Head of caudate nucleus (tissue), 42 donors: ENCODE measurements at regions not wholly inside any gene's neighbourhood (a gene's known extent, or its start where the extent isn't known, plus 50 kb on each side); places are given as distances from the start of the nearest gene placed in this dataset.
A peak's percentile ranks its signal among the peaks of the same experiment; 100 is the strongest.
"Not testable (repeated sequence)": the region's sequence is repeated elsewhere in the genome, so short reads cannot be mapped to it uniquely, and the experiment has no call there.

ENCODE experiments used
- DNase-seq, 42 donors: peaks; one replicate each; pipeline versions ENCODE4 v3.0.0 to v3.0.0-alpha.2; 2020 to 2021; ENCODE audit warnings: mixed read lengths in 7 of 42
- intact Hi-C: fragments of 100-400 bp; cut with DNase I; formaldehyde crosslinking; loops from one replicate; pipeline ENCODE4 v1.15.0; 2022

DNA sequence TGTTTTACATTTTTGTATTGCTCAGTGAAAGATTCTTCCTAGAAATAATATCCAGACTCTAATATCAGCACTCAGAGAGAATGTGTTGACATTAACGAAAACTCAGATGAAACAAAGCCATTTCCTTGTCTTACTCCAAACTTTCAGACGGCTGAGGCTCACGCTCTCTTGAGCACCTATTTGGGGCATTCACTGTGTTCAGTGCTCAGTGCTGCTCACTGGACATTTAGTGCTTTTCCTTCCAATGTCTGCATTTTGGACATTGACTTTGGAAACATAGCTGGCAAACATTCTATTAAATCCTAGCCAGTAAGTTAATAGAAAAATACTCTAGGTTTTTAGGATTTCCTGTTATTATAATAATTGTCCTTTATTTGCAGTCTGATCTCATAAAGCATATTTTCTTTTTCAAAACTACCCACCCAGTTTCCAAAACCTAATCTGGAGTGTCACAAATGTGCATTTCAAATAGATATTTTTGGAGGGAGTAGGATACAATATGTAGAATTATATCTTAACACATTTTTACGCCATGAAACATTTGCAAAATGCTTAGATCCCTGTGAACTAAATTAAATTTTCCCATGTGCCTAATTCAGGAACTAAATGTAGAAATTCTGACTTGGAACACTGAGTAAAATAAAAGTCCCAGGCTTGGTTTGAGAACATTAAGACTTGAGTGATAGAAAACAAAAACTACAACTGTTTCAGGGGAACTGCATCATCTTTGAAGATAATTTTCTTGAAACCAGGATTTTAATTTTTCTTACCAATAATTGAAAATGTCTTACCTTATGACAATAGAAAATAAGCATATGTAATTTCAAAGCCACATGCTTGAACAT lies 91.7 kb upstream of the B3GAT2 start:
- intact Hi-C loops, result no loop called here
- DNase-seq, result no peak

DNA sequence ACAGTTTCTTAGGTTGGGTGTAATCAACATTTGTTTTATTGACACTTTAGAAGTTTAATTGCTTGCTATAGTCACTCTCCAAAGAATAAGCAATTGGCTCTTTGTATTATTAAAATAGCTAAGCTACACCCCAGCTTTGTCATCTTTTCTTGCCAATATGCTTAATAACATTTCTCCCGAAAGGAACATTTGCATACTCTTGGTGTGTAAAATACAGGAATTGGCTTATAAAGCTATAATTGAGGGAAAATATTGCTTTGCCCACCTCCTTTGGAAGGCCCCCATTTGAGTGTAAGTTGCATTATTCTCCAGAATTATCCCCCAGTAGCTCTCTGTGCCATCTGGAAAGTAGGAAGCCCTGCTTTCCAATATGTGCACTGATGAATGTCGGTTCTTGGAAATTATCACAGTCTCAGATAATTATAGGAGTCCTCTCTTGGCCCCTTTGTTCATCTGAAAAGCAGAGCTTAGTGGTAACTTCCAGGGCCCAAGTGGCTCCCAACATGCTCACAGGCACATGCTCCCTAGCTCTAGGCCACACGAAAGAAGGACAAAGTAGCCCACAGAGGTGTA lies 92.4 kb upstream of the B3GAT2 start:
- intact Hi-C loops, result no loop called here
- no peak for DNase-seq

DNA sequence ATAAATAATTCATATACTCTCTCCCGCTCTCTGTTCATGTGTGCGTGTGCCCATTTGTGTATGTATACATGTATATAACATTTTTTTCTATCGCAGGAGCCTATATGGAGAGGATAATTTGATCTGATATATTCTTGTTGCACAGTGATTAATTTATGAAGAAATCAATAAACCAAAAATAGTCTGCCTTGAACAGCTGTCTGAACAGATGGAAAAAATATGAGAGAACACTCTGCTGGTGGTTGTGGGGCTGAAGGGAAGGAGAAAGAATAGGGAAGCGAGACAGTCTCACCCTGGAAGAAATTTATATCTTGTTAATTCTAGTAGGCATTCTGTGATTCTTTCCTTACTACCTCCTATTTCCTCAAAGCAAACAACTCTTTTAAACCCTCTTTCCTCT lies 96.6 kb upstream of the B3GAT2 start:
- no peak for DNase-seq
- intact Hi-C loops, result no loop called here

DNA sequence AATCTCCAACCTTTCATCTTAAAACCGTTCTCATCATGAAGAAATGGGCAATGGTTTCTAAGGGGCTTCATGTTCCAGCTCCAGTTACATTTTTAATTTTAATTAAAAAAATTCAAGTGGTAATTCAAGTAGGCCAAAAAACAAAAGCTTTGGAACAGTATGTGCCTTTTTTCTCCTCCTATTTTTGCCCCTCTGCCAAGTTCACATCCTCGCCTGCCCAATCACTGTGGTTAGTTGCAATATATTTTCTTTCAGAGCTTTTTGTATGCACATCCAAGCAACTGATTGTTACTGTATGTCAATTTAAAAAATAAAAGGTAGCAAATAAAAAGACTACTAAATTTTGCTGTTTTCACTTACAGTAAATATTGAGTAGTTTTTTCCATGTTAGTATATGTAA lies 99.8 kb upstream of the B3GAT2 start:
- no peak for DNase-seq
- intact Hi-C loops, result no loop called here

DNA sequence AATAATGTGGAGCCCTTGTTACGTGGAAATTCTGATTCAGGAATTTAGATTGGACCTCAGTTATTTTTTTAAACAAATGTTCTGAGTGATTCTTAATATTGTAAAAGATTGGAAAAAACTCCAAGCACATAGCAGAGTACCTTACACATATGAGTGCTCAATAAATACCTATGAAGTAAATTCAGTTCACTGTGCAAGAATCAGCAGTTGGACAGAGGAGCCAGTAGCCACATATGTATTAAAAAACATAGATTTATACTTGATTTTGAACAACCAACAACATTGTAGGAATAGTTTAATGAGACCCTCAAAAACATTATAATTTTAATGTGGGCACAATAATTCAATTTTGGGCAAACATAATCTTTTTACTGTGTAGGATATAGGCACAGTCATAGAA lies 109.3 kb upstream of the B3GAT2 start:
- DNase-seq, result no peak
- intact Hi-C loops, result no loop called here

DNA sequence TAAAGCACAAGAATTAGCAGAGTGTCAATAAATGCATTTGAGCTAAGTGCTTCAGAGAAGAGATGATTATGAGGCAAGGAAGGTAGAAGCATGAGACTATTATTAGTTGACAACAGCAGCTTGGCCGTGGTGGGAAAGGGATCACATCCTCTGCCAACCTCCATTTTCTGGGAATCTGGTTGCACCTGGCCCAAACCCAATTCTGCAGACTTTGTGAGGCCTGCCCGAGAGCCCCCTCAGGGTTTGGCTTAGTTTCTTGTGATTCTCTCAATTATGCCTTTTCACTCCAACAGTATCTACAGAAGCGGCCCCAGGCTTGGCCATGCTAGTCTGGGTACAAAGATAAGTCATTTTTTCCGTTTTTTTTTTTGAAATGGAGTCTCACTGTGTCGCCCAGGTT lies 111.0 kb upstream of the B3GAT2 start:
- intact Hi-C loops, result no loop called here
- peak in 1 of 42 donors; percentile 12 for DNase-seq

DNA sequence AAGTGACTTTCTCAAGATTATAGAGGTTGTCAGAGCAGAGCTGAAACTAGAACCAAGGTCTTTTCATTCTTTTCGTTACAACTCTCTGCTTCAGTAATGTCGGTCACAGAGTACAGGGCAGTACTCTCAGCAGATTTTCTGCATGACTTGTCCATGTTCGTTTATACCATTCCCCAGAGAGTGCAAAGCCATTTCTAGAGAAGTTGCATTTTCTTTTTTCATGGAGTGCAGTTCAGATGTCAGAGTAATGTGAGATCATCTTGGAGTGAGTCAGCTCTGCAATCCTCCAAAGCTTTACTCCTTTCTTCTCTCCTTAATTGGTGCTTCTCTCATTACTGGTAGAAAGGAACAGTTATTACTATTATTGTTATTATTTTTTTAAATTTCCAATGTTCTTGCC lies 115.6 kb upstream of the B3GAT2 start:
- intact Hi-C loops, result no loop called here
- DNase-seq, result no peak

DNA sequence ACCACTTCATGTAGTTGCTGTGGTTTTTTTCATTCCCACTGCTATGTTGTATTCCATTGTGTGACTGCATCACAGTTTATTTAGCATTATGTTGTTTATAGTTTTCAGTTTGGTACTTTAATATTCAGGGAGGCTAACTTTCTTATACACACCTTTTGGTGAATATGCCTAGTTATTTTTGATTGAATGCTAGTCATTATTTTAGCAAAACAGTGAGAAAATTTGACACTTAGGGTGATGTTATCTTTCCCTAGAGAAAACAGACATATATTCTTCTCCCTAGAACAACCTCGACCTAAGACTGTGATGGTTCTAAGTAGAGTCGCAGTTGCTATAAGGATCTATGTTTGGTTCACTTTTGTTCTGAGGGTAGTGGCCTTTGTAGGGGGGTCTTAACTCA lies 120.8 kb upstream of the B3GAT2 start:
- no peak for DNase-seq
- intact Hi-C loops, result no loop called here

DNA sequence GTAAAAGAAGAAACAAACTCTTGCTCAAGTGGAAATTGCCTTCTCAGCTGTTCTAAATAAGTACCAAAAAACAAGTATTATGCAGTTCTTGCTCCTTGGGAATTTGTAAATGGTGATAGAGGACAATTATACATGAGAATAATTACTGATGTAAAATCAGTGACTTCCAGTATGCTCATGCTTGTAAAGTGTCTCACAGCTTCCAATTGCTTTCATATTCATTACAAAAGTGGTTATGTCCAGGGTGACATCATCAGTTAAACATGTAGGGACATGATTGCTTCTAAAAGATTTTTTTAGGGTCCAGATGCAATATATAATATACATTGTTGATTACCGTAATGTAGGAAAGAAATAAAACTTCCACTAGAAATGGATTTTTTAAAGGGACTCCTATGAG lies 122.8 kb upstream of the B3GAT2 start:
- intact Hi-C loops, result no loop called here
- DNase-seq, result no peak

DNA sequence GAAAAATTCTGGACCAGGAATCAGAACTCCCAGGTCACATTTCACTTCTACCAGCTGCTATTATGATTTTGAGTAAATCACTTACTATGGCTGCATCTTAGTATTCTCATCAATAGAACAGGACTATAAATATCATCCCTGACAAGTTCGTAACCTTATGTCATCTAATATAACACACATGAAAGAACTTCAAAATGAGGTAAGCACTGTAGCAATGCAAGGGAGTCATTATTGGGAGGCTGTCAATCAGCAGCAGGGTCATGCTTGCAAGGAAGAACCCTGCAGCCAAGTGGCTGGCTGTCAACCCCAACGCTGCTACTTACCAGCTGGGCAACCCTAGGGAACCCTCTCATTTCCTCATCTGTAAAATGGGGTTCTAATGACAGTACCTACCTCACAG lies 123.3 kb upstream of the B3GAT2 start:
- intact Hi-C loops, result no loop called here
- DNase-seq, result no peak

DNA sequence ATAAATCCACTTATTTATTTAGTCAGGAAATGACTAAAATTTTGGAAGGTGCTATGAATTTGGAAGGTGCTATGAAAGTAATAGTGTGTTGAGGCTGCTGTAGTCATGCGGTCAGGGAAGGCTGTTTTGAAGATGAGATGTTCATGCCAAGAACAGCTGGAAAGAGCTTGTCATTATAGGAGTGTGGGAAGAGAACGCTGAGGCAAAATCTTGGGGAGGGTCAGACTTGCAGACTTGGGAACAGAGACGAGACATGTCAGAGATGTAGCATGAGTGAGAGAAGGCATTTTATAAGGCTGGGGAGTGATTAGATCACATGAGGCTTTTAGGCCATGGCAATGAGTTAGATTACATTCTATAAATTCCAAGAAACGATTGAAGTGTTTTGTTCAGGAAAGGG lies 124.0 kb upstream of the B3GAT2 start:
- intact Hi-C loops, result no loop called here

DNA sequence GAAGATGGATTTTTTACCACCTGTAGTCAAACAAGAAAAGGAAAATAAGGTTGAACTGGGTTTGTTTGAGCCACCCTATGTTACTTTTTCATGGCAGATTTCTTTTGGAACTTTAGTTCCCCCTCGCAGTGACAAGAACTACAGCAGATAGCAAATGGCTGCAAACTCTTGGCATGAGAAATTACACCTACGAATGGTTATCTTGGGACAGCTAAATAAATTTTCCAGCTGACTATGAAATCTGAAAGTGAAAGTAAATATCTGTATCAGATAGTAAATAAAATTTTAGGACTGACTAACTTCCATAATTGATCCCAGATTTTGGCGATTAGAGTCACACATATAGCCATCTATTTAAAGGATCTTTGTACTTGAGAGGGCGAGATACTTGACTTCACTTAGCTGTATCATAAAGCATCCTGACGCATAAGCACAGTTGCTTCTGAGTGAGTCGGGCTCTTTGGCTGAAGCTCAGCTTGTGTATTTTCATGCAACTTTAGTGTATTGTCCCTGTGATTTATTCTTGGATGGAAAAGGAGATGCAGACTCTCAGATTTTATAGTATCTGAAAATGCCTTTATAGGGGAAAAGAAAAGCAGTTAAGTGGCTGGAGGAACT lies 125.3 kb upstream of the B3GAT2 start:
- DNase-seq, result no peak
- intact Hi-C loops, result no loop called here

More for the DNA sequence above, 124.0 kb upstream of the B3GAT2 start:
- no peak for DNase-seq

DNA sequence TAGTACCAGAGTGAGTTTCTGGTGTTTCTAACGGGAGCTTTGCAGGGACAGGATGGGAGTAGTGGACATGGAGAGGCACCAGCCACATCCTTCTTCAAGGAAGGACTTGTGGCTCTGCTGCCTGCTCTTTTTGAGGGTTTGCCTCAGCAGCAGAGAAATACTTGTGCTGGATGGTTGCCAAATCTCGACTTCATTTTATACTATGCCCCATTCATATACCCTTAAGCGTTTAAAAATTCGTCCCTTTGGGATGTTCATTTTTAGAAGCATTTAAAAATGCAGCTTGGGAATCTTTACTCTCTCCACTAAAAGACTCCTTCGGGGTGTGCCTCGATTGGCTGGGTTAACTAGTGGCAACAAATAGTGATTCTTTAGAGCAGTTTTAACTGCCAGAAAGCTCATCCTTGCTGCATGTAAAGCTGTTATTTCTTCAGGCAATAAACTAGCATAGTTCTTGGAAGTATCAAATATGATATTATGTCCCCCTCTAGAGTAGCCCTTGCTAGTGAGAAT lies 126.5 kb upstream of the B3GAT2 start:
- intact Hi-C loops, result no loop called here
- no peak for DNase-seq

DNA sequence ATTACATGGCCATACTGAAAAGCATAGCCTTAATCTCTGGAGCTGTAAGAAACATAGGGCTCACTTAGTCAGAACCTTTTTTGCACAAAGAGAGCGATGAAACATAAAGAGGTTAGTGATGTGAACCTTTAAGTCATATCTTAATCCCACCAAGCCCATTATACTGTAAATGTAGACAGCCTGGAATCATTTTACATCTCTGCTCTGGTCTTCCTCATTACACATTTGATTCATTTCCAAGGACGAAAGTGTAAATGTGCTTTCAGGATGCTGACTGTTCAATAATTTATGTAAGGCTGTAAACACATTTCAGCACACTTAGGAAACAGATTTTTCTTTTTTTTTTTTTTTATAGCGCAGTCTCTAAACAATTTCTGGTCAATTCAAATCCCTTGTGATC lies 131.3 kb upstream of the B3GAT2 start:
- DNase-seq, result no peak
- intact Hi-C loops, result no loop called here

DNA sequence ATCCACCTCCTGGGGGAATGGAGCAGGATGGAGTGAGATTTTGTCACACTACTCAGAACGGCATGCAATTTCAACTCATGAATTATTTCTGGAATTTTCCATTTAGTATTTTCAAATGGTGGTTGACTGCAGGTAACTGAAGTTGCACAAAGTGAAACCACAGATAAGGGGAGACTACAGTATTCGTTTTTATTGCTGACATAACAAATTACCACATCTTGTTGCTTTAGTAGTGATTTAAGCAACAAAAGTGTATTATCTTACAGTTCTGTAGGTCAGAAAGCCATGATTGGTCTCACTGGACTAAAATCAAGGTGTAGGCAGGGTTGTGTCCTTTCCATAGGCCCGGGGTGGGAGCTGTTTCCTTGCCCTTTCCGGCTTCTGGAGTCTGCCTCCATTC lies 133.4 kb upstream of the B3GAT2 start:
- DNase-seq, result no peak
- intact Hi-C loops, result no loop called here

DNA sequence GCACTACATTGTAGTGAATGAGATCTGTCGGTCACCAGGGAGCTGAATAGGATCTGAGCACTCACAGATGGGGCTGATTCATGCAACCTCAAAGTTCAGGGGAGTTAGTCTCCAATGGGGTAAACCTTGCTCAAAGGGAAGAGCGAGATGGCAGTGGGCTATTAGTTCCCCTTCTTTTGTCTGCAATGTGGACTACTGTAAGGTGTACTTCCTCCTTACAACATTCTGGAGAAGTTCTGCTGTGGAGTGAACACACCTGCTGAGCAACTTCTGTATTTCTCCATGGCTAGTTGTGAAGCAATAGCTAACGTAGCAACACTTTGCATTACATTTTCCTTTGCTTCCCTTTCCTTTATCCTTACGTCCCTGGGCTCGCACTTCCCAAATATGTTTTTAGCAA lies 134.3 kb upstream of the B3GAT2 start:
- intact Hi-C loops, result no loop called here
- no peak for DNase-seq

DNA sequence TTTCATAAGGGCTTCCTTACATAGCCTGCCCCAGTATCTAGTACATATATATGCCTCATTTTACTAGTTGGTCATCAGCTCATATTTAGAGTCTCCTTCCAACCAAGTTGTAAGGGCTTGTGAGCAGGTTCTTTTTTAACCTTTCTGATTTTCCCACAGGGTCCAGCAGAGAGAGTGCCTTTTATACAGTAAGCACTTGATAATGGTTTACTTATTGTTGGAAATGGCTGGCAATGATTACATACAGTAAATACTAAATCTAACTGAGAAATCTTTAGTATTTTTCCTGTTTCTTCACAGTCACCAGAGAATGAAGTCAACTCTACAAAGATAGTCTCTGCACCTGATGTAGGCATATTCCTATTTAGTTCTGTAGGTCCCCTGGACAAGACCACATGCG lies 135.1 kb upstream of the B3GAT2 start:
- DNase-seq, result no peak
- intact Hi-C loops, result no loop called here

DNA sequence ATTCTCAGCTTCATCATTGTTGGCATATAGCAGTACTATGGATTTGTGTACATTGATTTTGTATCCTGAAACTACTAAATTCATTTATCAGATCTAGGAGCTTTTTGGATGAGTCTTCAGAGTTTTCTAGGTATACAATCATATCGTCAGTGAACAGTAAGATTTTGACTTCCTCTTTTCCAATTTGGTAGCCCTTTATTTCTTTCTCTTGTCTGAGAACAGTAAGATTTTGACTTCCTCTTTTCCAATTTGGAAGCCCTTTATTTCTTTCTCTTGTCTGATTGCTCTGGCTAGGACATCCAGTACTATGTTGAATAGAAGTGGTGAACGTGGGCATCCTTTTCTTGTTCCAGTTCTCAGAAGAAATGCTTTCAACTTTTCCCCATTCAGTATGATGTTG lies 140.4 kb upstream of the B3GAT2 start:
- DNase-seq, intact Hi-C loops: not testable (repeated sequence)

DNA sequence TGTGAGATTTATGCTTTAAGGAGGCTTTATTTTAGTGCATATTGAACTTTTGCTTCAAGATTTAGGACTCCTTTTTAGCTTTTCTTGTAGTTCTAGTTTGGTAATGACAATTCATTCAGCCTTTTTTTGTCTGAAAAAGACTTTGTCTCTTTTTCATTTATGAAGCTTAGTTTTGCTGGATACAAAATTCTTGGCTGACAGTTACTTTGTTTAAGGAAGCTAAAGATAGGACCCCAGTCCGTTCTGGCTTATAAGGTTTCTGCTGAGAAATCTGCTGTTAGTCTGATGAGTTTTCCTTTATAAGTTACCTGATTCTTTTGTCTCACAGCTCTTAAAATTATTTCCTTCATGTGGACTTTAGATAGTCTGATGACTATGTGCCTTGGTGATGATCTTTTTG lies 142.8 kb upstream of the B3GAT2 start:
- intact Hi-C loops, result no loop called here
- DNase-seq, result no peak

DNA sequence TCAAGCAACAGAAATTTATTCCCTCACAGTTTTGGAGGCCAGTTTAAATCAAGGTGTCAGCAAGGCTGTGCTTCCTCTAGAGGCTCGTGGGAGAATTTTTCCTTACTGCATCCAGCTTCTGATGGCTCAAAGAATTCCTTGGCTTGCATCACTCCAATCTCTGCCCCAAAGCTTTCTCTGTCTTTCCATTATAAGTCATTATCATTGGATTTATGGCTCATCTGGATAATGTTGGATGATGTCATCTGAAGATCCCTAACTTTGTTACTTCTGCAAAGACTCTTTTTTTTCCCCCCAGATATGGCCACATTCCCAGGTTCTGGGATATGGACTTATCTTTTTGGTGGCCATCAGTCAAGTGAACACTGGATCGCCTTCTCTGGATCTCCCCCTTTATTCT lies 146.3 kb upstream of the B3GAT2 start:
- DNase-seq, result no peak
- intact Hi-C loops, result no loop called here

DNA sequence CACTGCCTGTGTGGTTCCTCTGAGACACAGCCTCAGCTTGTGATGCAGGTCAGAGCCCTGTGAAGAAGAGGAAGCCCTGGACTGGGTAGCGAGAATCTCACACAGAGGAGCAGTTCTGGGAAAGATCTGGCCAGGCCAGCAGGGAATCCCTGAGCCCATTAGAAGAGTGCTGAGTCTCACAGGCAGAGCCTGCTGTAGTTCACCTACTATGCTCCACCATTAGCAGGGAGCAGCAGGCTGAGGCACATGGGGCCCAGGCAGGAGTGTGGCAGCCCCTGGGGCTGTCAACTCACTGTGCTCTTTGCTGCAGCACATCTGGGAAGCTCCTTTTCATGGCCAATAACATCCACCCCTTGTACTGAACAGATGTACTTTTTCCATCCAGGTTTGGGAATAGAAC lies 146.8 kb upstream of the B3GAT2 start:
- intact Hi-C loops, result no loop called here
- no peak for DNase-seq
